NCI-H2196 treated with DMSO at 0.1 percent for 48 hours (cell line): ENCODE measurements at regions not wholly inside any gene's neighbourhood (a gene's known extent, or its start where the extent isn't known, plus 50 kb on each side); places are given as distances from the start of the nearest gene placed in this dataset.

Experiments
- DNase-seq: peaks from one replicate; lab custom pipeline; 2025; ENCODE audit not compliant: unreplicated experiment; lab: John Stamatoyannopoulos, UW

- DNase-seq = no peak
These were observed 94.9 kb downstream of the TMEM174 start for GRCh38 chr5:73267766-73268435.

GRCh38 chr5:73266925-73267765, 94.2 kb downstream of the TMEM174 start:
- no peak for DNase-seq

- no peak for DNase-seq
These were observed 93.3 kb downstream of the TMEM174 start for GRCh38 chr5:73266176-73266738.

DNA sequence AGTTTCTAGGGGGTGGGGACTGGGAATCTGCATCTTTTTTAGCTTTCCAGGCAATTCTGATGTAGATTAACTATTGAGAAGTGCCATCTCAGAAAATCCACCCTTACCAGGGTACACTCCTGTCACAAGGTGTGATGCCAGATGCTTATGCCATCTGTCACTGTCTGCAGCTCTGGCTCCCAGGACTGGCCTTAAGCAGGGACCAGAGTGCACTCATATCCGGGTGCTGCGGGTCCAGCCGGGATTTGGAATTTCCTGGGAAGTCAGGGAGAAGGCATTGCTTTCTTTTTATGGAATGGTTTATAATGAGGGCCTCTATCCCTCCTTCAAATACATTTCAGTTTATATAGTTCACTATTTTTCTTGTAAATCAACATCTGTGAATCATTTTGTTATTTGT, 92.6 kb downstream of the TMEM174 start:
- no peak for DNase-seq

GRCh38 chr5:73264631-73265030, 91.6 kb downstream of the TMEM174 start:
- no peak for DNase-seq

- DNase-seq = no peak
These were observed 90.2 kb downstream of the TMEM174 start for GRCh38 chr5:73263001-73263710.

DNA sequence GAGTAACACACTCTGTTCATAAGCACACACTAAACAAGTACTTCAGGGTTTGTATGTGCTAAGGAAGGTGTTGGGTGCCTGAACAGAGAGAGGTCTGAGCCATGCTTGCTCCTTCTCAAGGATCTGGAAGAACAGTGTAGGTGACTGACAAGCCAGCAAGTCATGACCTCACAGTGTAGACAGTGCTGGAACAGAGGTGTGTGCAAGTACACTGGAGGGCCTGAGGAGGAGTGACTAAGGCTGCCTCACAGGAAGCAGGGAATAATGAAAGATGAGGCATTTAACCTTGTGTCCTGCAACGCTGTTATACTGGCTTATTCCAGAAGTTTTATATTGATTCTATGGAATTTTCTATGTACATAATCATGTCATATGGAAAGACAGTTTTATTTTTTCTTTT, 83.9 kb downstream of the TMEM174 start:
- DNase-seq = no peak

- no peak for DNase-seq
These were observed 83.5 kb downstream of the TMEM174 start for GRCh38 chr5:73256462-73256861.

DNA sequence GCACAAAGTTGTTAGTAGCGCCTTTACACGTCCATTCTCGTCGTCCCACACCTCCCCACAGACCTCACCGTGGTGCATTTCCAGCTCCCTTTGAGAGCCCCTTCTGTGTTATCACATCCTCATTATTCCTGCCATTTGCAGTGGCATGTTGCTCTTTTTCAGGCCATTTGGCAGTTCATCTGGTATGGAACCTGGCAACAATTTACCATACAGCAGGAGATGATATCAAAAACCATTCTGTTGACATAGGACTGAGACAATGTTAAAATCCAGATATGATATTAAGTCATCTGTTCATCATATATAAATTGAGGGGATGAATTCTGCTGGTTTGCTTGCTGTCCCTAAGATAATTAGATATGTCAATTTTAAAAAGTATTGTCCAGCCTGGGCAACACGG, 83.0 kb downstream of the TMEM174 start:
- DNase-seq = no peak

- DNase-seq = no peak
These were observed 81.6 kb downstream of the TMEM174 start for GRCh38 chr5:73254642-73255041.

DNA sequence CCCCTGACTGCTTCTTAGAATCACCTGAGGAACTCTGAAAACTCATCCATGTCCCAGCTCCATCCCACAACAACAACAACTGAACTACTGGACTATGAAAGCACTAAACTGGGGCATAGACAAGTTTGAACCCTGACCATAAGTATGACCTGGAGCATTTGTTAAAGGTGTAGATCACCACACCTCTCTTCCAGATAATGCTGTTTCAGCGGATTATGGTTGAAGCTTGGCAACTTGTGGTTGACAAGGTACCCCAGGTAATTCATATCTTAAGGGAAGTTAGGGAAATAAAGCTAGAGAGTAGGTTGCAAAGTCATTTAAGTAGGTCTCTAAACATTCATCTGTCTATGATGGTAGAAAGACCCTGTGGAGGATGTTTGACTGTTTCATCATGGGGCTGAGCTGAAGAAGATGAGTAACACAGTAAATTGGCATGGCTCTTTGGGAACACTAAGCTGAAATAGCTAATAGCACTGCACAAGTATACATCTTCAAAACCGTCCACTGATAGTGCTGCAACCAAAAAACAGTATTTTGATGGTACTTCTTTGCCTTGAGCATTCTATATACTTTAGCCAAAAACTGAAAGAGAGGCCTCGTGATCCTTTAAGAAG, 80.2 kb downstream of the TMEM174 start:
- no peak for DNase-seq

DNA sequence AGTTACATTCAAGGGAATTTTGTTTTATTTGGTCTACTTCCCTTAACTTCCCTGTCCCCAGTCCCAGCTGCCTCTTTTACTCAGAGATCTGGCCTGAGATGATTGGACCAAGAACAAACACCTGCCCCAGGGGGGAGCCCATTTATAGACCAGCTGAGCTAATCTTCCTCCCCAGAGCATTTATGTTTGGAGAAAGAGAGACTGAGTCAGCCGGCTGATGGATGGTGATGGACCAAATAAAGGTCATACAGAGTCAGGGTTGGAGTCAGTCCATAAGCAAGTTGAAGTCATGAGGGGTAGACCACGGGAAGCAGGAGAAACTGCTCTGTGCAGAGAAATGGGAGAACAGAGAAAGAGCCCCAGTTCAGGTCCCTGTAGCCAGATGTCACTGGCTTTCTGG, 77.7 kb downstream of the TMEM174 start:
- DNase-seq = no peak

- DNase-seq = no peak
These were observed 69.7 kb downstream of the TMEM174 start for GRCh38 chr5:73242735-73243134.

DNA sequence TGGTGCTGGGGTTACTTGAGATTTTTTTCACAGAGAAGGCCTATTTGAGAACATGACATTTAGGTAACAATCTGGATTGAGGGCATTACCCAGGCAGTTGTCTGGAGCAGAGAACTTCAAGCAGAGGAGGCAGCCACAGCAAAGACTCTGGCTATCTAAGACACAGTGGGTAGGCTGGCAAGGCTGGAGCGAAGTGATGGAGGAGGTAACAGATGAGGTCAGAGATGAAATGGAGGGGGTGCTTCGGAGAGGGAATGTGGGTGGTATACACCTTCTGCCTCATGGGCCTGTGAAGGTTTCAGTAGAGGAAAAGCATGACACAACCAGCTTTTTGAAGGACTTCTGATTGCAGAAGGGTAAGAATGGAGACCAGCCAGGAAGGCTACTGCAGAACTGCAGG, 65.9 kb downstream of the TMEM174 start:
- DNase-seq = no peak

DNA sequence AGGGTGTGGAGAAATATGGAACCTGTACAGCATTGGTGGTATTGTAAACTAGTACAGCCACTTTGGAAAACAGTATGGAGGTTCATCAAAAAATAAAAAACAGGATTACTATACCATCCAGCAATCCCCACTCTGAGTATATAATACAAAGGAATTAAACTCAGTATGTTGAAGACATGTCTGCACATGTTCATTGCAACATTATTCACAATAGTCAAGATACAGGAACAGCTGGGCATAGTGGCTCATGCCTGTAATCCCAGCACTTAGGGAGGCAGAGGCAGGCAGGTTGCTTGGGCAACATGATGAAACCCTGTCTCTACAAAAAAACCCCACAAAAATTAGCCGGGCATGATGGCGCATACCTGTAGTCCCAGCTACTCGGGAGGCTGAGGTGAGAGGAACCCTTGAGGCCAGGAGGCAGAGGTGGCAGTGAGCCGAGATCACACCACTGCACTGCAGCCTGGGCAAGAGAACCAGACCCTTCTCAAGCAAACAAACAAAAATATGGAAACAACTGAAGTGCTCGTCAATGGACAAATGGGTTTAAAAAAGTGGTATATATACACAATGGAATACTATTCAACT, 63.6 kb downstream of the TMEM174 start:
- DNase-seq = no peak

DNA sequence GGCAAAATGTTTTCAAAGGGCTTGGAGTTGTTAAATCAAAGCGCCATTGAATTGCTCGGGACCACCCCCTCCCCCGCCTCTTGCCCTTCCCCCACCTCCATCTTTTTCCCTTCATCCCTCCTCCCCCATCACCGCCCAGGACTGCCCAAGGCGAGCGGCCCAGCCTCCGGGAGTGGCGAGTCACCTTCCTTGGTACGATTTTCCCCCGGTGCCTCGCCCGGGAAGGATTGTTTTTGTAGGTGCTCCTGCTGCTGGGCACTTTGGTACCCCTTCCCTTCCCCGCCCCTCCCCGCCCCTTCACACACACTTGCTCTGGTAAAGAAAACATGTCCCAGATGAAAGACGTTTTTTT, 61.2 kb downstream of the TMEM174 start:
- DNase-seq = no peak

GRCh38 chr5:73233461-73234203, 60.6 kb downstream of the TMEM174 start:
- no peak for DNase-seq

DNA sequence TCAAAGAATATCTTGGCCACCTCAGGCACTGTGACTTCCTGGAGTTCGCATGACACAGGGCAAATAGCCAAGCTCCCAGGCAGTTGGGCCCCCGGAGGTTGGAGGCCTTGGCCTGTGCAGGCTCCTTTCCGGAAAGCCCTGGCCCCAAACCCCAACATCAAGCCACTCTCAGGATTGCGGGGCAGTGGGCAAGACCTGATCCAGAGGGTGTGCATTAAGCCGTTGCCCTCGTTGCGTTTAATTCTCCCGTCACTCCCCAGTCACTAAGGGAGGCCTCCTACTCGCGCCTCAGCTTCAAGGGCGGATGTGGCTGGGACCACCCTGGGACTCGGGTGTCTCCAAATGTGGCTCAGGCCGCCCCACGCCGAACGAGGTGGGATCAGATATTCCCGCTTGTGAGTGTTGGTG, 60.1 kb downstream of the TMEM174 start:
- DNase-seq = no peak

- no peak for DNase-seq
These were observed 59.5 kb downstream of the TMEM174 start for GRCh38 chr5:73232266-73233041.
